ENCODE measurements at regions not wholly inside any gene's neighbourhood (a gene's known extent, or its start where the extent isn't known, plus 50 kb on each side); places are given as distances from the start of the nearest gene placed in this dataset.

DNA sequence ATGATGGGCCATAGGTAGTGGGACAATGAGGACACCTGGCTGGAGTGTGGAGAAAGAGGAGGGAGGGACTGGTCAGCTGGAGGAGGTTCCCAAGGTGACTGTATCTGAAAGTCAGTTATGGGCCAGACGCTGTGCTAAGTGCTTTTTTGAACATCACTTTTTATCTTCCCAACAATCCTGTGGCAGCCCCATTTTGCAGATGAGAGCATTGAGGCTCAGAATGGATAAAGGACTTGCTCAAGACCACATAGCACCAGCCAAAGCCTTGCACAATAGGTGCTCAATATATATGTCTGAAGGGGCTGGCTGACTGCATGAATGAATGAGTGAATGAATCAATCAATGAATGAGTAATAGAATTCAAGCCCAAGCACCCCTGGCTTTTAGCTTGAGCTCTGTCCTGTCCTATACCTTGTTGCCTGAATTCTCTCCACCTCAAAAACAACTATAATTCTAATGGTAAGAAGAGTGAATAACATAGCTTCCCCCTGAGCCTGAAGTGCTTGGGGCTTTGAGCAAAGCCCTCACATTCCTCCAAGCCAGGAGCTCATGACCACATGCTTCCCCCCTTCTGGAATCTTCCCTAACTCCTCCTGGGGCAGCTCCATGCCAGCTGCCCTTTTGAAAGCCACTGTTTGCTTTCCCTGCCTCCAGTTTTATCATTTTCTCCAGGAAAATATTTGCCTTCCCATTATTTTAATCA lies 150.9 kb downstream of the RPLP1 start:
- intact Hi-C loops (cut with micrococcal nuclease): no loop called here
- no peak overlapping the region for H2BK5ac ChIP-seq (ENCODE audit: low read depth, low read length, poor library complexity, severe bottlenecking)
- no peak overlapping the region for H3K27ac ChIP-seq (ENCODE audit: insufficient read depth, low read length)
- no peak overlapping the region for H3K4me2 ChIP-seq (ENCODE audit: low read depth, low read length)
- H4K91ac ChIP-seq (ENCODE audit: insufficient read depth, low read depth, low read length): no peak overlapping the region
- H2BK15ac ChIP-seq (ENCODE audit: low read depth, low read length): no peak overlapping the region
- DNase-seq: no peak
- H4K8ac ChIP-seq (ENCODE audit: low read depth in 2 of 2, low read length in 2 of 2): no peak overlapping the region
- dilution Hi-C loops (cut with HindIII; ENCODE audit: low sequenced_read_pairs, unreplicated experiment): no loop called here
- in situ Hi-C loops (cut with MboI; ENCODE audit: low sequenced_read_pairs): no loop called here
- no peak overlapping the region for H2BK20ac ChIP-seq (ENCODE audit: low read depth, low read length)
- H2AFZ ChIP-seq (replicated peaks; ENCODE audit: low read length, poor library complexity): no peak overlapping the region
- ATAC-seq (ENCODE audit: low read depth): no peak
- no peaks in the 10 kb centered on the region for H3K9me1 ChIP-seq (ENCODE audit: insufficient read depth, low read length)
- H3K9ac ChIP-seq (ENCODE audit: low read depth, low read length): no peak overlapping the region
- no peak overlapping the region for H2AK5ac ChIP-seq (ENCODE audit: low read depth, low read length)
- H3K4me3 ChIP-seq (ENCODE audit: insufficient read depth, low read depth, low read length): no peak overlapping the region
- no peak overlapping the region for H2AK9ac ChIP-seq (replicated peaks; ENCODE audit: low read depth, low read length, poor library complexity)
- H3K23ac ChIP-seq (ENCODE audit: low read depth, low read length): no peak overlapping the region
- no peak overlapping the region for H3K4ac ChIP-seq (ENCODE audit: low read depth, low read length)
- no peak overlapping the region for H3K14ac ChIP-seq (replicated peaks; ENCODE audit: low read depth, low read length)
- CTCF ChIA-PET: no interaction called here
- no peaks in the 10 kb centered on the region for H3K79me1 ChIP-seq (ENCODE audit: low read depth in 1 of 2, low read length in 2 of 2)
- H3K27me3 ChIP-seq (ENCODE audit: control insufficient read depth, insufficient read depth, low read length): peaks cover 54% of the 10 kb centered on the region
- H4K5ac ChIP-seq (ENCODE audit: low read depth, low read length): no peak overlapping the region
- no peaks in the 10 kb centered on the region for H3K9me3 ChIP-seq (ENCODE audit: control insufficient read depth, insufficient read depth, low read length)
- no peak overlapping the region for H3K56ac ChIP-seq (ENCODE audit: extremely low read depth, insufficient read depth, low read length)
- POLR2A ChIA-PET (ENCODE audit: unreplicated experiment): no interaction called here
- TF ChIP-seq RAD21 (IDR thresholded peaks at IDR 0.05; ENCODE audit: low read length) (no peak), CEBPB (IDR thresholded peaks at IDR 0.05; ENCODE audit: low read depth, low read length) (no peak), MAZ (IDR thresholded peaks at IDR 0.05; ENCODE audit: borderline replicate concordance, low read depth, low read length) (no peak), RFX5 (IDR thresholded peaks at IDR 0.05; ENCODE audit: low read depth, low read length) (no peak), CHD1 (IDR thresholded peaks at IDR 0.05; ENCODE audit: low read depth, low read length) (no peak), NFE2L2 (IDR thresholded peaks at IDR 0.05; ENCODE audit: low read depth, low read length) (no peak), MXI1 (IDR thresholded peaks at IDR 0.05; ENCODE audit: borderline replicate concordance, low read depth, low read length) (no peak), SMC3 (IDR thresholded peaks at IDR 0.05; ENCODE audit: low read depth, low read length) (no peak), POLR2A (IDR thresholded peaks at IDR 0.05; ENCODE audit: low read depth, low read length) (no peak), MAFK (IDR thresholded peaks at IDR 0.05; ENCODE audit: low read depth, low read length) (no peak), RCOR1 (IDR thresholded peaks at IDR 0.05; ENCODE audit: insufficient replicate concordance, low read length) (no peak), FOS (IDR thresholded peaks at IDR 0.05; ENCODE audit: low read depth, low read length) (no peak)
- TF ChIP-seq, protein P1, sequence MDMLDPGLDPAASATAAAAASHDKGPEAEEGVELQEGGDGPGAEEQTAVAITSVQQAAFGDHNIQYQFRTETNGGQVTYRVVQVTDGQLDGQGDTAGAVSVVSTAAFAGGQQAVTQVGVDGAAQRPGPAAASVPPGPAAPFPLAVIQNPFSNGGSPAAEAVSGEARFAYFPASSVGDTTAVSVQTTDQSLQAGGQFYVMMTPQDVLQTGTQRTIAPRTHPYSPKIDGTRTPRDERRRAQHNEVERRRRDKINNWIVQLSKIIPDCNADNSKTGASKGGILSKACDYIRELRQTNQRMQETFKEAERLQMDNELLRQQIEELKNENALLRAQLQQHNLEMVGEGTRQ (IDR thresholded peaks at IDR 0.05; ENCODE audit: low read depth, low read length): no peak
- TF ChIP-seq, protein P2, sequence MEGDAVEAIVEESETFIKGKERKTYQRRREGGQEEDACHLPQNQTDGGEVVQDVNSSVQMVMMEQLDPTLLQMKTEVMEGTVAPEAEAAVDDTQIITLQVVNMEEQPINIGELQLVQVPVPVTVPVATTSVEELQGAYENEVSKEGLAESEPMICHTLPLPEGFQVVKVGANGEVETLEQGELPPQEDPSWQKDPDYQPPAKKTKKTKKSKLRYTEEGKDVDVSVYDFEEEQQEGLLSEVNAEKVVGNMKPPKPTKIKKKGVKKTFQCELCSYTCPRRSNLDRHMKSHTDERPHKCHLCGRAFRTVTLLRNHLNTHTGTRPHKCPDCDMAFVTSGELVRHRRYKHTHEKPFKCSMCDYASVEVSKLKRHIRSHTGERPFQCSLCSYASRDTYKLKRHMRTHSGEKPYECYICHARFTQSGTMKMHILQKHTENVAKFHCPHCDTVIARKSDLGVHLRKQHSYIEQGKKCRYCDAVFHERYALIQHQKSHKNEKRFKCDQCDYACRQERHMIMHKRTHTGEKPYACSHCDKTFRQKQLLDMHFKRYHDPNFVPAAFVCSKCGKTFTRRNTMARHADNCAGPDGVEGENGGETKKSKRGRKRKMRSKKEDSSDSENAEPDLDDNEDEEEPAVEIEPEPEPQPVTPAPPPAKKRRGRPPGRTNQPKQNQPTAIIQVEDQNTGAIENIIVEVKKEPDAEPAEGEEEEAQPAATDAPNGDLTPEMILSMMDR (conservative IDR thresholded peaks at IDR 0.05; ENCODE audit: low read depth, low read length): no peak
- TF ChIP-seq, protein P3, sequence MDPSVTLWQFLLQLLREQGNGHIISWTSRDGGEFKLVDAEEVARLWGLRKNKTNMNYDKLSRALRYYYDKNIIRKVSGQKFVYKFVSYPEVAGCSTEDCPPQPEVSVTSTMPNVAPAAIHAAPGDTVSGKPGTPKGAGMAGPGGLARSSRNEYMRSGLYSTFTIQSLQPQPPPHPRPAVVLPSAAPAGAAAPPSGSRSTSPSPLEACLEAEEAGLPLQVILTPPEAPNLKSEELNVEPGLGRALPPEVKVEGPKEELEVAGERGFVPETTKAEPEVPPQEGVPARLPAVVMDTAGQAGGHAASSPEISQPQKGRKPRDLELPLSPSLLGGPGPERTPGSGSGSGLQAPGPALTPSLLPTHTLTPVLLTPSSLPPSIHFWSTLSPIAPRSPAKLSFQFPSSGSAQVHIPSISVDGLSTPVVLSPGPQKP (IDR thresholded peaks at IDR 0.05; ENCODE audit: borderline replicate concordance, low read depth, low read length): no peak
- H3K36me3 ChIP-seq (ENCODE audit: control insufficient read depth, insufficient read depth, low read length): no peaks in the 10 kb centered on the region
- H3K18ac ChIP-seq (ENCODE audit: low read depth, low read length): no peak overlapping the region
- no TSS peak for BruUV-seq (replicated peaks)
- no peaks in the 10 kb centered on the region for H3K4me1 ChIP-seq (ENCODE audit: control insufficient read depth, insufficient read depth, low read length)
- H2BK120ac ChIP-seq (ENCODE audit: low read depth, low read length): no peak overlapping the region
- no CpG with 5 or more reads among the region's 1 CpG for WGBS, 2 experiments (ENCODE audit: extremely low coverage in 2 of 2, insufficient read length in 1 of 2)
- no peaks in the 10 kb centered on the region for H4K20me1 ChIP-seq (ENCODE audit: insufficient read depth, low read length)
